ENCODE measurements at regions not wholly inside any gene's neighbourhood (a gene's known extent, or its start where the extent isn't known, plus 50 kb on each side); places are given as distances from the start of the nearest gene placed in this dataset.
A peak's percentile ranks its signal among the peaks of the same experiment; 100 is the strongest.

DNA sequence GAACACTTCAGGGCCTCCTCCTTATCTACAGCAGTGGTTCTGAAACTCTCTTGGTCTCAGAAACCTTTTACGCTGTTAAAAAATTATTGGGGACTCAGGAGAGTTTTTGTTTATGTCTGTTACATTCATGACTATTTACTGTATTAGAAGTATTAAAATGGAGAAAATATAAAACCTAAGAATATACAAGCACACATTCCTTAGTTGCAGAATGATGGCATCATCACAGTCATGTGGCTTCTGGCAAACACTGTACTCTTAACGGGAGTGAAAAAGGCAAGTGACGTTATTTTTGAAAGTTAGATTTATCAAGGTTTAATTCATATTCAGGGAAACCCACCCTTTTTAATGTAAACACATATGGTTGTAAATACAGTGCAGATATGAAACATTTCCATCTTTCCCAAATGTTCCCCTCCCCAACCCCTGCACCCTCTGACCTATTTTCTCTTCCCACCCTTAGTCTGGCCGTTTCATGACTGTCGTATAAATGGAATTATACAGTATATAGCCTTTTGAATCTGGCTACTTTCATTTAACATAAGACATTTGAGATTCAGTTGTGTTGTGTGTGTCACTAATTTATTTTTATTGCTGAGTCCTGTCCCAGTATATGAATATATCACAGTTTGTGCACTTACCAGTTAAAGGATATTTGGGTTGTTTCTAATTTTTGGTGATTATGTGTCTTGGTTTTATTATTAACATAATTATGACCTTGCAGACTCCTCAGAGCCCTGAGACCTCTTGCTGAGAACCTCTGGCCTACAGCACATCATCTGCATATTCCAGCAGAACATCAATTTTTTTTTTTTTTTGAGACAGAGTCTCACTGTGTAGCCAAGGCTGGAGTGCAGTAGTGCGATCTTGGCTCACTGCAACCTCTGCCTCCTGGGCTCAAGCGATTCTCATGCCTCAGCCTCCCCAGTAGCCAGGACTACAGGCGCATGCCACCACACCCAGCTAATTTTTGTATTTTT is 457.0 kb downstream of the PCNX1 start:
- Histone ChIP-seq H3K36me3 (ENCODE audit: control insufficient read depth in 4 of 4, insufficient read depth in 4 of 4, low read length in 4 of 4) (no peaks in the 10 kb centered on the region), H3K4me1 (ENCODE audit: control insufficient read depth in 5 of 5, insufficient read depth in 5 of 5, low read length in 5 of 5) (peaks cover 0 to 21% (median 17%) of the 10 kb centered on the region in 5 donors), H3K27me3 (ENCODE audit: control insufficient read depth in 3 of 3, insufficient read depth in 3 of 3, low read length in 2 of 3) (no peaks in the 10 kb centered on the region), H3K27ac (ENCODE audit: low read depth in 1 of 2, low read length in 1 of 2) (no peak overlapping the region), H3K4me3 (no peak overlapping the region), H3K9me3 (ENCODE audit: control insufficient read depth in 4 of 4, insufficient read depth in 3 of 4, low read length in 3 of 4) (no peaks in the 10 kb centered on the region), H3K9ac (ENCODE audit: insufficient read depth in 1 of 2, low read length in 2 of 2) (peak overlapping the region in 1 of 2 donors; percentile 33)
- TF ChIP-seq, protein P1, sequence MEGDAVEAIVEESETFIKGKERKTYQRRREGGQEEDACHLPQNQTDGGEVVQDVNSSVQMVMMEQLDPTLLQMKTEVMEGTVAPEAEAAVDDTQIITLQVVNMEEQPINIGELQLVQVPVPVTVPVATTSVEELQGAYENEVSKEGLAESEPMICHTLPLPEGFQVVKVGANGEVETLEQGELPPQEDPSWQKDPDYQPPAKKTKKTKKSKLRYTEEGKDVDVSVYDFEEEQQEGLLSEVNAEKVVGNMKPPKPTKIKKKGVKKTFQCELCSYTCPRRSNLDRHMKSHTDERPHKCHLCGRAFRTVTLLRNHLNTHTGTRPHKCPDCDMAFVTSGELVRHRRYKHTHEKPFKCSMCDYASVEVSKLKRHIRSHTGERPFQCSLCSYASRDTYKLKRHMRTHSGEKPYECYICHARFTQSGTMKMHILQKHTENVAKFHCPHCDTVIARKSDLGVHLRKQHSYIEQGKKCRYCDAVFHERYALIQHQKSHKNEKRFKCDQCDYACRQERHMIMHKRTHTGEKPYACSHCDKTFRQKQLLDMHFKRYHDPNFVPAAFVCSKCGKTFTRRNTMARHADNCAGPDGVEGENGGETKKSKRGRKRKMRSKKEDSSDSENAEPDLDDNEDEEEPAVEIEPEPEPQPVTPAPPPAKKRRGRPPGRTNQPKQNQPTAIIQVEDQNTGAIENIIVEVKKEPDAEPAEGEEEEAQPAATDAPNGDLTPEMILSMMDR (IDR thresholded peaks at IDR 0.05; ENCODE audit: control extremely low read depth, extremely low read depth), result no peak
- no peak for ATAC-seq (ENCODE audit: insufficient read depth, low FRiP score)
- WGBS, 2 donors, result 74 to 82% methylated on average over 8 of the region's 8 CpGs
- peak in 2 of 3 donors; percentile 77 to 79 for DNase-seq

DNA sequence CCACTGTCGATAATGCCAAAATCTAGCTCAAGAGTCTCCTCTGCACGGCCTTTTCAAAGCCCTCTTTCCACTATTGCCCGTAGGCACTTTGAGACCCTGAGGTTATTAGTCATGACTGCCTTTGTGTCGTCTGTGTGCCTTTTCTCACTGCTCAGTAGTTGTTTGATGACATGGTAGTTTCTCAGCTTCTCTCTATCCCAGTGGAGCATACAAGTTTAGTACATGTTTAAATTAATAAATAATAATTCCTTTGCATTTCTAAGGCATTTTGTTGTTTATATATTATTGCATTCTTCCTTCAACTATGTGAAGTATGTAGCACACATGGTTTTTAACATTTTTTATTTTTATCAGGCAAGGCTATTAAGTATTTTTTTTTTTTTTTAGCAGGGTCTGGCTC is 458.1 kb downstream of the PCNX1 start:
- no peak overlapping the region for H3K4me3 ChIP-seq
- ATAC-seq (ENCODE audit: insufficient read depth, low FRiP score) (no peak), DNase-seq (no peak)
- TF ChIP-seq, protein P1 (IDR thresholded peaks at IDR 0.05; ENCODE audit: control extremely low read depth, extremely low read depth), result no peak
- H3K9ac ChIP-seq (ENCODE audit: insufficient read depth in 1 of 2, low read length in 2 of 2), result no peak overlapping the region
- H3K36me3 ChIP-seq (ENCODE audit: control insufficient read depth in 4 of 4, insufficient read depth in 4 of 4, low read length in 4 of 4), result no peaks in the 10 kb centered on the region
- H3K27ac ChIP-seq (ENCODE audit: low read depth in 1 of 2, low read length in 1 of 2), result no peak overlapping the region
- H3K27me3 ChIP-seq (ENCODE audit: control insufficient read depth in 3 of 3, insufficient read depth in 3 of 3, low read length in 2 of 3), result no peaks in the 10 kb centered on the region
- H3K9me3 ChIP-seq (ENCODE audit: control insufficient read depth in 4 of 4, insufficient read depth in 3 of 4, low read length in 3 of 4), result no peaks in the 10 kb centered on the region
- H3K4me1 ChIP-seq (ENCODE audit: control insufficient read depth in 5 of 5, insufficient read depth in 5 of 5, low read length in 5 of 5), result peaks cover 0 to 21% (median 17%) of the 10 kb centered on the region in 5 donors
- 93 to 95% methylated on average over 4 of the region's 4 CpGs for WGBS, 2 donors

DNA sequence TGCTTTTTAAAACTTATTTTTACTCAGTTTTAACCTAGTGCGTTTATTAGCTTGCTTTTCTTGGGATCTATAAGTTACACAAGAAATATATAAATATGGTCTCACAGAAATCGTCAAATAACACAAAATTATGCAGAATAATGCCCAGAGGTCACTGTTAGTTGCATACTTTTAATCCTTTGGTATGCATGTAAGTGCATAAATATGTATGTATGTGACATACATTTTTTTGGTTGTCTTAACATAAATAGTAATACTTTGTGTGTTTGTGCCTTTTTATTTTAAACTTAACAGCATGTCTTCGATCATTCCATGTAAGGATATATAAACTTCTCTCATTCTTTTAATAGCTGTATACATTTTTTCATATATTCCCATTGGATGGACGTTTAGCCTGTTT is 459.6 kb downstream of the PCNX1 start:
- TF ChIP-seq, protein P1 (IDR thresholded peaks at IDR 0.05; ENCODE audit: control extremely low read depth, extremely low read depth), result no peak
- no peaks in the 10 kb centered on the region for H3K9me3 ChIP-seq (ENCODE audit: control insufficient read depth in 4 of 4, insufficient read depth in 3 of 4, low read length in 3 of 4)
- DNase-seq, result no peak
- no peak overlapping the region for H3K4me3 ChIP-seq
- WGBS, 2 donors, result 96 to 97% methylated on average over 4 of the region's 4 CpGs
- H3K9ac ChIP-seq (ENCODE audit: insufficient read depth in 1 of 2, low read length in 2 of 2), result no peak overlapping the region
- ATAC-seq (ENCODE audit: insufficient read depth, low FRiP score), result no peak
- H3K36me3 ChIP-seq (ENCODE audit: control insufficient read depth in 4 of 4, insufficient read depth in 4 of 4, low read length in 4 of 4), result no peaks in the 10 kb centered on the region
- H3K27me3 ChIP-seq (ENCODE audit: control insufficient read depth in 3 of 3, insufficient read depth in 3 of 3, low read length in 2 of 3), result no peaks in the 10 kb centered on the region
- no peak overlapping the region for H3K27ac ChIP-seq (ENCODE audit: low read depth in 1 of 2, low read length in 1 of 2)
- peaks cover 0 to 21% (median 17%) of the 10 kb centered on the region in 5 donors for H3K4me1 ChIP-seq (ENCODE audit: control insufficient read depth in 5 of 5, insufficient read depth in 5 of 5, low read length in 5 of 5)

Measured in lung (tissue), 11 donors.